Neutrophil (primary cell): ENCODE measurements at regions not wholly inside any gene's neighbourhood (a gene's known extent, or its start where the extent isn't known, plus 50 kb on each side); places are given as distances from the start of the nearest gene placed in this dataset.

Experiments
- H3K27ac ChIP-seq: fragments of 200-600 bp; sonication (generic); 2 replicates; pipeline ENCODE4 v1.5.1; 2016; ENCODE audit warnings: mild to moderate bottlenecking, moderate library complexity
- H3K27me3 ChIP-seq: fragments of 200-600 bp; sonication (generic); 2 replicates; pipeline ENCODE4 v1.6.0; 2016; ENCODE audit warnings: mild to moderate bottlenecking
- H3K36me3 ChIP-seq: fragments of 200-600 bp; sonication (generic); 2 replicates; pipeline ENCODE4 v1.5.1; 2017
- H3K4me1 ChIP-seq, 2 experiments: fragments of 200-600 bp in 1 of 2; sonication (generic) in 1 of 2; 1 replicate in 1 of 2; 2 replicates in 1 of 2; pipeline versions ENCODE4 v1.5.1 to v1.6.1; 2013 to 2016; ENCODE audit warnings: low read depth in 1 of 2, low read length in 1 of 2, mild to moderate bottlenecking in 1 of 2, moderate library complexity in 1 of 2; ENCODE audit not compliant: control insufficient read depth in 1 of 2, insufficient read depth in 1 of 2
- H3K4me3 ChIP-seq, 2 experiments: fragments of 200-600 bp in 1 of 2; sonication (generic) in 1 of 2; 1 replicate in 1 of 2; 2 replicates in 1 of 2; pipeline ENCODE4 v1.5.1; 2013 to 2016; ENCODE audit warnings: low read depth in 1 of 2, low read length in 1 of 2, mild to moderate bottlenecking in 1 of 2, moderate library complexity in 1 of 2
- H3K9me3 ChIP-seq: fragments of 200-600 bp; sonication (generic); 2 replicates; pipeline ENCODE4 v1.5.1; 2016
- TF ChIP-seq, protein P1 (sequence below): fragments of 200-600 bp; sonication (generic); IDR thresholded peaks from 2 replicates; pipeline ENCODE4 v1.5.1; 2016; ENCODE audit warnings: antibody characterized with exemption

DNA sequence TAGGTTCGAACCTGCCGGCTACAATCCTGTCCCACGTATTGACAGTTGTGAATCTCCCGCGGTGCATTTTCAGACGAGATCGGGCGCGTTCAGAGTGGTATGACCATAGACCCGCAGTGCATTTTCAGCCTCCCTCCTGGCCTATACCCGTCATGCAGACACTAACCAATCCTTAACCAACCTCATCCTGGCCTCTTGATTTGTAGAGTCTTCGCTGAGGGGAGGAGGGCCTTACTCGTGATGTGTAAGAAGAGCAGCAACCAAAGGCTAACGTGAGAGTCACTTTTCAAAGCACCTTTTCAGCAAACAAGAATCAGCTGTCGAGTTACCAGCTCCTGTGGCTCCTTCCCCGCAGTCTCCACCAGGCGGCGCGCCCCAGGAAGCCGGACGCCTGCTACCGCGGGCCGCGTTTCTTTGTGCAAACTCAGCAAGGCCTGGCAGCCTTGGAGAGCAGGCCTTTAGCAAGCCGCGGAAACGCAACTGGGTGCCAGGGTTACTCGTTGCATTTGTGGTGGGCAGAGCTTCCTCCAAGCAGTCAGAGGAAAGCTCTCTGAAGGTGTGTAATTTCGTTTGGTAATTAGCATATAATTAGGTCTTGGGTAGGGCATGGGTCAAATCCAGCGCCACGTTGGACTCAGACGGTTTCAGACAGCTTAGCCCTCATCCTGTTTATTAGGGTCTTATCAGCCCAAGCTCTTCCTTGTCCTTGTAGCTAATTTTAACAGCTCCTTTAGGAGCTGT, 139.8 kb downstream of the OR2B2 start:
- Histone ChIP-seq H3K27ac (no peak overlapping the region), H3K4me1 (peaks cover 8 to 12% of the 10 kb centered on the region in 2 experiments), H3K27me3 (peaks cover 11% of the 10 kb centered on the region), H3K36me3 (no peaks in the 10 kb centered on the region), H3K9me3 (no peaks in the 10 kb centered on the region), H3K4me3 (no peak overlapping the region)
- TF ChIP-seq, protein P1, sequence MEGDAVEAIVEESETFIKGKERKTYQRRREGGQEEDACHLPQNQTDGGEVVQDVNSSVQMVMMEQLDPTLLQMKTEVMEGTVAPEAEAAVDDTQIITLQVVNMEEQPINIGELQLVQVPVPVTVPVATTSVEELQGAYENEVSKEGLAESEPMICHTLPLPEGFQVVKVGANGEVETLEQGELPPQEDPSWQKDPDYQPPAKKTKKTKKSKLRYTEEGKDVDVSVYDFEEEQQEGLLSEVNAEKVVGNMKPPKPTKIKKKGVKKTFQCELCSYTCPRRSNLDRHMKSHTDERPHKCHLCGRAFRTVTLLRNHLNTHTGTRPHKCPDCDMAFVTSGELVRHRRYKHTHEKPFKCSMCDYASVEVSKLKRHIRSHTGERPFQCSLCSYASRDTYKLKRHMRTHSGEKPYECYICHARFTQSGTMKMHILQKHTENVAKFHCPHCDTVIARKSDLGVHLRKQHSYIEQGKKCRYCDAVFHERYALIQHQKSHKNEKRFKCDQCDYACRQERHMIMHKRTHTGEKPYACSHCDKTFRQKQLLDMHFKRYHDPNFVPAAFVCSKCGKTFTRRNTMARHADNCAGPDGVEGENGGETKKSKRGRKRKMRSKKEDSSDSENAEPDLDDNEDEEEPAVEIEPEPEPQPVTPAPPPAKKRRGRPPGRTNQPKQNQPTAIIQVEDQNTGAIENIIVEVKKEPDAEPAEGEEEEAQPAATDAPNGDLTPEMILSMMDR = peak; percentile 87

DNA sequence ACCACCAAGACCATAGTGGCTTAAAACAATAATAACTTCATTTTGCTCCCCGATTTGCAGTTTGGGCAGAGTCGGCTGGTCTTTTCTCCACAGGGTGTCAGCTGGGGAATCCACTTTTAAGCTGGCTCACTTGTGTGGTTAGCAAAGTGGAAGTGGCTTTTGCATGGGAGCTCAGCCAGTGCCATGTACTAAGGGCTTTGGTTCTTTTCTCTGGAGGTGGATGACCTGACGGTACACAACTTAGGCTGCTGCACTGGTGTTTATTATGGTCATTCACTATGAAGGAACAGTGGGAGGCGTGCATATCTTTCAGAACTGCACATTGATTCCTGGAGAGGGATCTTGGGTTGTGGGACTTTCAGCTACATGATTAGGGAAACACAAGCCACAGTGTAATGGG, 141.0 kb downstream of the OR2B2 start:
- no peaks in the 10 kb centered on the region for H3K9me3 ChIP-seq
- H3K36me3 ChIP-seq = no peaks in the 10 kb centered on the region
- no peak overlapping the region for H3K27ac ChIP-seq
- H3K4me3 ChIP-seq = no peak overlapping the region
- H3K27me3 ChIP-seq = peaks cover 11% of the 10 kb centered on the region
- H3K4me1 ChIP-seq = peaks cover 8 to 12% of the 10 kb centered on the region in 2 experiments
- TF ChIP-seq, protein P1 = no peak

DNA sequence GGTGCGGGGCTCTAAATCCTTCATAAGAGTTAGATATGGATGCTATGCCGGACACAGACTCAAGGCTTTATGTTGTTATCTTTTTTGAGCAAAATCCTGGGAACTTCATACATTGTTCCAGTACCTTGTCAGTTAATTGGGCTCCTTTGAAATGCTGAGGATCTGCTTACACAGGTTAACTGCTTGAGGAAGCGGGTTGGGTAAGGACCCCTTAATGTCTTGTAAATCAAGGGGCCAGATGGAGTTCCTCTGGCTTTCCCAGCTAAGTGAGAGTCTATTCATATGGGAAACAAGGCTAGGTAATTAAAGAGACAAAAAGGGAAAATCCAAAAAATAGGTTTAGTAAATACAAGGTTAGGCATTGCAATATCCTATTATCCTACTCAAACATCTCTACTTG, 141.5 kb downstream of the OR2B2 start:
- no peaks in the 10 kb centered on the region for H3K36me3 ChIP-seq
- peaks cover 11% of the 10 kb centered on the region for H3K27me3 ChIP-seq
- no peak overlapping the region for H3K27ac ChIP-seq
- TF ChIP-seq, protein P1 = no peak
- H3K9me3 ChIP-seq = no peaks in the 10 kb centered on the region
- peaks cover 8 to 12% of the 10 kb centered on the region in 2 experiments for H3K4me1 ChIP-seq
- H3K4me3 ChIP-seq = no peak overlapping the region

DNA sequence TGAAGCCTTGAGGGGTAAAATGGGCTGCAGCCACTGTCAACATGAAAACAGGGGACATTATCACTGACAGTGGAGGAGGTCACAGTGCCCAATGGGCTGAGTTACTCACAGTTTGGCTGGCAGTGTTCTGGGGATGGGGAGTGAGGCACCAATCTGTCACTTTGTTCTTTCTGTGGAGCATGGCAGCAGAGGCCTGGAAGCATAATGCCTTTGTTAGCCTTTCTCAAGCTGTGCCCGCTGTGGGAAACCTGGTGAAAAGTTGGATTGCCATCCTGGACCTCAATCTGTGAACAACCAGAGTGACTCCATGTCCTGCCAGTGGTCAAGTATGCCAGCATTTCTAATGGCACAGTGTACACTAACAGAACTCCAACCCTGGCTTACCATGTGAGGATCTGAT, 143.6 kb downstream of the OR2B2 start:
- TF ChIP-seq, protein P1 = no peak
- Histone ChIP-seq H3K36me3 (no peaks in the 10 kb centered on the region), H3K9me3 (no peaks in the 10 kb centered on the region), H3K27ac (no peak overlapping the region), H3K27me3 (peaks cover 11% of the 10 kb centered on the region), H3K4me1 (peaks cover 6 to 8% of the 10 kb centered on the region in 2 experiments), H3K4me3 (no peak overlapping the region)

DNA sequence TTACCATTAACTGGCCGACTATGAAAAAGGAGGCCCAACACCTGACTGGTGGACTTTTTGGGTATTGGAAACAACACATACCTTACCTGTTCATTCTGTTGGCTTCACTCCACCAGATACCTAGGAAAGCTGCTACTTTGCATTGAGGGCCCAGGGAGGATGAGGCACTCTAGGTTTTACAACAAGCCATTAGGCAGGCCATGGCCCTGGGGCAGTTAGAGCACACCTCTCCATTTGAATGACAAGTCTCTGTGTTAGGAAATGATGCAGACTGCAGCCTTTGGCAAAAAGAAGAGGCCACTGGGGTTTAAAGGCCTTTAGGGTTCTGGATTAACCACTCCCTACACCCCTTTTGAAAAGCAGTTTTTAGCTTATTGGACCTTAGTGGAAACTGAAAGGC, 144.3 kb downstream of the OR2B2 start:
- TF ChIP-seq, protein P1 = no peak
- peaks cover 6% of the 10 kb centered on the region in 2 experiments for H3K4me1 ChIP-seq
- H3K9me3 ChIP-seq = no peaks in the 10 kb centered on the region
- H3K27me3 ChIP-seq = peaks cover 11% of the 10 kb centered on the region
- no peak overlapping the region for H3K4me3 ChIP-seq
- no peak overlapping the region for H3K27ac ChIP-seq
- H3K36me3 ChIP-seq = no peaks in the 10 kb centered on the region
